ENCODE measurements at regions not wholly inside any gene's neighbourhood (a gene's known extent, or its start where the extent isn't known, plus 50 kb on each side); places are given as distances from the start of the nearest gene placed in this dataset.

DNA sequence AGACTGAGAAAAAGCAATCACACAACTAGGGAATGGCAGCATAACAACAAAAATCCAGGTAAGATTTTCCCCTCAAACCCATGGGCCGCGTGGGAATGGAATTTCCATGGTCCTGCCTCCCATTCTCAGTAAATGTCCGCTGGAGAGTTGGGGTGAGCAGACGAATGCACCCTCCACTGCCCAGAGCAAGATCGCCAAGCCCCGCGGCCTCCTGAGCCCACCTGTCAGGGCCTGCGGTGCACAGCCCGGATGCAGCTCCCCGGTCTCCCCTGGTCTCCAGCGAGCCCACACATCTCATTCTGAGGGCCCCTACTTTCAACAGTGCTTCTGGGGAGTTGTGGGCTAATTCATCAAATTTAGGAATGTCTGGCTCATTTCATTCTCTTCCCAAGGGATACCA is 327.4 kb upstream of the HS6ST1 start:
- TF ChIP-seq, protein P1, sequence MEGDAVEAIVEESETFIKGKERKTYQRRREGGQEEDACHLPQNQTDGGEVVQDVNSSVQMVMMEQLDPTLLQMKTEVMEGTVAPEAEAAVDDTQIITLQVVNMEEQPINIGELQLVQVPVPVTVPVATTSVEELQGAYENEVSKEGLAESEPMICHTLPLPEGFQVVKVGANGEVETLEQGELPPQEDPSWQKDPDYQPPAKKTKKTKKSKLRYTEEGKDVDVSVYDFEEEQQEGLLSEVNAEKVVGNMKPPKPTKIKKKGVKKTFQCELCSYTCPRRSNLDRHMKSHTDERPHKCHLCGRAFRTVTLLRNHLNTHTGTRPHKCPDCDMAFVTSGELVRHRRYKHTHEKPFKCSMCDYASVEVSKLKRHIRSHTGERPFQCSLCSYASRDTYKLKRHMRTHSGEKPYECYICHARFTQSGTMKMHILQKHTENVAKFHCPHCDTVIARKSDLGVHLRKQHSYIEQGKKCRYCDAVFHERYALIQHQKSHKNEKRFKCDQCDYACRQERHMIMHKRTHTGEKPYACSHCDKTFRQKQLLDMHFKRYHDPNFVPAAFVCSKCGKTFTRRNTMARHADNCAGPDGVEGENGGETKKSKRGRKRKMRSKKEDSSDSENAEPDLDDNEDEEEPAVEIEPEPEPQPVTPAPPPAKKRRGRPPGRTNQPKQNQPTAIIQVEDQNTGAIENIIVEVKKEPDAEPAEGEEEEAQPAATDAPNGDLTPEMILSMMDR (IDR thresholded peaks at IDR 0.05): no peak
- no peak for TF ChIP-seq POLR2A (IDR thresholded peaks at IDR 0.05)
- WGBS, 2 donors: 91 to 93% methylated on average over 11 of the region's 11 CpGs
- no peak overlapping the region for H3K4me3 ChIP-seq
- no peak for ATAC-seq
- H3K4me1 ChIP-seq: no peaks in the 10 kb centered on the region
- H3K9me3 ChIP-seq: no peaks in the 10 kb centered on the region
- no peaks in the 10 kb centered on the region for H3K27me3 ChIP-seq
- H3K27ac ChIP-seq: no peak overlapping the region
- no peaks in the 10 kb centered on the region for H3K36me3 ChIP-seq (replicated peaks in 1 of 2; ENCODE audit: insufficient read depth in 1 of 2, low read depth in 2 of 2)
- DNase-seq: no peak
- intact Hi-C loops (cut with DNase I): no loop called here

DNA sequence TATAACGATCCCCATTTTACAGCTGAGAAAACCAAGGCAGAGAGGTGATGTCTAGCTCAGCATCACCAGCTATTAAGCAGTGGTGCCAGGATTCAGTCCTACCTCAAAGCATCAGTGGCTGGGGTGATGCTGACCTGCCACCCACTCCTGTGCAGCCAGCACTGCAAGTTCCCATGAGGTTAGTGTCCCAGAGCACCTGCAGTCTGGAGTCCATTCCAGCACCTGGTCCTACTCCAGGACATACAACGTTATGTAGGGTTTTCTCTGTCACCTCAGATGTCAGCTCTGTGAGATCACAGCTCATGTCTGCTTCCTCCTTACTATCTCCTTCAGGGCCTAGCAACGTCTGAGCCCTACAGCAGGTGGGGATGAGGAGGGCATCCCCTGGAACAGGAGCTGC is 328.0 kb upstream of the HS6ST1 start:
- no peak for TF ChIP-seq POLR2A (IDR thresholded peaks at IDR 0.05)
- TF ChIP-seq, protein P1 (IDR thresholded peaks at IDR 0.05): no peak
- intact Hi-C loops (cut with DNase I): no loop called here
- no peaks in the 10 kb centered on the region for H3K4me1 ChIP-seq

DNA sequence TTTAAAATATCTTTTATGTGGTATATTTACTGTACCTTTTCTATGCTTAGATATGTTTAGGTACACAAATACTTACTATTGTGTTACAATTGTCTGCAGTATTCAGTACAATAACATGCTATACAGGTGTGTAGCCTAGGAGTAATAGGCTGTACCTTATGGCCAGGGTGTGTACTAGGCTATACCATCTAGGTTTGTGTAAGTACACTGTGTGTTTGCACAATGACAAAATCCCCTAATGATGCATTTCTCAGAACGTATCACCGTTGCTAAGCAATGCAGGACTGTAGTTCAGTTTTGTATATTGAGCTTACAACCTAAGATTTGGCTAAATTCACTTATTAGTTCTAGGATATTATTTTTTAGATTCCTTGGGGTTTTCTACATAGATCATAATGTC is 332.3 kb upstream of the HS6ST1 start:
- no peak overlapping the region for H3K27ac ChIP-seq
- no peaks in the 10 kb centered on the region for H3K36me3 ChIP-seq (replicated peaks in 1 of 2; ENCODE audit: insufficient read depth in 1 of 2, low read depth in 2 of 2)
- no peak for TF ChIP-seq POLR2A (IDR thresholded peaks at IDR 0.05)
- TF ChIP-seq, protein P1 (IDR thresholded peaks at IDR 0.05): no peak
- no peak for ATAC-seq
- no peaks in the 10 kb centered on the region for H3K4me1 ChIP-seq
- intact Hi-C loops (cut with DNase I): no loop called here
- no peak overlapping the region for H3K4me3 ChIP-seq
- 54 to 59% methylated on average over 2 of the region's 2 CpGs for WGBS, 2 donors
- DNase-seq: no peak
- H3K27me3 ChIP-seq: no peaks in the 10 kb centered on the region
- H3K9me3 ChIP-seq: no peaks in the 10 kb centered on the region

More for the DNA sequence above, 328.0 kb upstream of the HS6ST1 start:
- H3K27me3 ChIP-seq: no peaks in the 10 kb centered on the region
- DNase-seq: no peak
- no peak overlapping the region for H3K27ac ChIP-seq
- no peak overlapping the region for H3K4me3 ChIP-seq
- WGBS, 2 donors: 54 to 74% methylated on average over 3 of the region's 3 CpGs
- ATAC-seq: no peak
- H3K9me3 ChIP-seq: no peaks in the 10 kb centered on the region
- H3K36me3 ChIP-seq (replicated peaks in 1 of 2; ENCODE audit: insufficient read depth in 1 of 2, low read depth in 2 of 2): no peaks in the 10 kb centered on the region

DNA sequence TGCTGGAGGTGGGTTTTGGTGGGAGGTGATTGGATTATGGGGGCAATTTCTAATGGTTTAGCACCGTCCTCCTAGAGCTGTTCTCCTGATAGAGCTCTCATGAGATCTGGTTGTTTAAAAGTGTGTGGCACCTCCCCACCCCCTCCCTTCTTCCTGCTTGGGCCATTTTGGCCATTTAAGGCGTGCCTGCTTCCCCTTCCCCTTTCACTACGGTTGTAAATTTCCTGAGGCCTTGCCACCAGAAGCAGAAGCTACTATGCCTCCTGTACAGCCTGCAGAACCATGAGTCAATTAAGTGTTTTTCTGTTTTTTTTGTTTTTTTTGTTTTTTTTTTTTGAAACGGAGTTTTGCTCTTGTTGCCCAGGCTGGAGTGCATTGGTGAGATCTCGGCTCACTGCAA is 335.7 kb upstream of the HS6ST1 start:
- TF ChIP-seq POLR2A (IDR thresholded peaks at IDR 0.05): no peak
- TF ChIP-seq, protein P1 (IDR thresholded peaks at IDR 0.05): no peak
- H3K4me1 ChIP-seq: no peaks in the 10 kb centered on the region
- no peaks in the 10 kb centered on the region for H3K36me3 ChIP-seq (replicated peaks in 1 of 2; ENCODE audit: insufficient read depth in 1 of 2, low read depth in 2 of 2)
- ATAC-seq (no peak), DNase-seq (peak in 1 of 4 donors; percentile 27)
- no peaks in the 10 kb centered on the region for H3K9me3 ChIP-seq
- 59 to 72% methylated on average over 5 of the region's 5 CpGs for WGBS, 2 donors
- H3K27me3 ChIP-seq: no peaks in the 10 kb centered on the region
- intact Hi-C loops (cut with DNase I): no loop called here
- no peak overlapping the region for H3K4me3 ChIP-seq
- H3K27ac ChIP-seq: no peak overlapping the region

DNA sequence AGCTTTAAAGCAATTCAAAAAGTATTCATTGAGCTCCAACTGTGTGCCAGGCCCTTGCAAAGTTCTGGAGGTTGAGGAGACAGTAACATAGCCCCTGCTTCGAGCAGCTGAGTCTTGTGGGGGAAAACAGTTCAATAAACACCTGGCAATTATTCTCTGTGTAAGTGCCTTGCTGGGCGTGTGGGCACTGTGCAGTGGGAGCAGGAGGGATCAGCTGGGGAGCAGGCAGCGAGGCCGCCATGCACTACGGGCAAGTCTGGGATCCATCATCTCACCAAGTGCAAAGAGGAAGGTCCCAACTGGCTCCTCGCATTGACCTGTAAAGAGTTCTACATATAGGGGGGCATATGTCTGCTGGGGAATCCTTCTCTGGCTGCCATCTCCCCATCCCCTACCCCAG is 342.2 kb upstream of the HS6ST1 start:
- ATAC-seq (no peak), DNase-seq (no peak)
- 64 to 79% methylated on average over 5 to 6 of the region's 6 CpGs for WGBS, 2 donors
- no peaks in the 10 kb centered on the region for H3K36me3 ChIP-seq (replicated peaks in 1 of 2; ENCODE audit: insufficient read depth in 1 of 2, low read depth in 2 of 2)
- H3K9me3 ChIP-seq: no peaks in the 10 kb centered on the region
- no peak overlapping the region for H3K4me3 ChIP-seq
- TF ChIP-seq POLR2A (IDR thresholded peaks at IDR 0.05): no peak
- TF ChIP-seq, protein P1 (IDR thresholded peaks at IDR 0.05): no peak
- H3K27ac ChIP-seq: no peak overlapping the region
- no peaks in the 10 kb centered on the region for H3K4me1 ChIP-seq
- H3K27me3 ChIP-seq: no peaks in the 10 kb centered on the region
- intact Hi-C loops (cut with DNase I): no loop called here
